BE2C (cell line): ENCODE measurements at regions not wholly inside any gene's neighbourhood (a gene's known extent, or its start where the extent isn't known, plus 50 kb on each side); places are given as distances from the start of the nearest gene placed in this dataset.

Experiments
- DNase-seq: peaks from one replicate; pipeline ENCODE4 v3.0.0-alpha.2; 2020
- H3K27me3 ChIP-seq: fragments of 250-450 bp; sonication (Bioruptor Pico); 2 replicates; pipeline ENCODE4 v1.5.1; 2020; ENCODE audit warnings: mild to moderate bottlenecking
- H3K36me3 ChIP-seq: fragments of 250-450 bp; sonication (Bioruptor Pico); 2 replicates; pipeline ENCODE4 v1.5.1; 2020; ENCODE audit warnings: mild to moderate bottlenecking
- H3K4me1 ChIP-seq: fragments of 250-450 bp; sonication (Bioruptor Pico); 2 replicates; pipeline ENCODE4 v1.5.1; 2020
- H3K4me3 ChIP-seq: 2 replicates; pipeline ENCODE4 v1.5.1; 2011; ENCODE audit warnings: low read depth, low read length
- H3K9me3 ChIP-seq: fragments of 250-450 bp; sonication (Bioruptor Pico); 2 replicates; pipeline ENCODE4 v1.5.1; 2020
- CTCF ChIP-seq: IDR thresholded peaks from 2 replicates; pipeline ENCODE4 v1.5.1; 2012; ENCODE audit warnings: mild to moderate bottlenecking, low read depth, low read length

DNA sequence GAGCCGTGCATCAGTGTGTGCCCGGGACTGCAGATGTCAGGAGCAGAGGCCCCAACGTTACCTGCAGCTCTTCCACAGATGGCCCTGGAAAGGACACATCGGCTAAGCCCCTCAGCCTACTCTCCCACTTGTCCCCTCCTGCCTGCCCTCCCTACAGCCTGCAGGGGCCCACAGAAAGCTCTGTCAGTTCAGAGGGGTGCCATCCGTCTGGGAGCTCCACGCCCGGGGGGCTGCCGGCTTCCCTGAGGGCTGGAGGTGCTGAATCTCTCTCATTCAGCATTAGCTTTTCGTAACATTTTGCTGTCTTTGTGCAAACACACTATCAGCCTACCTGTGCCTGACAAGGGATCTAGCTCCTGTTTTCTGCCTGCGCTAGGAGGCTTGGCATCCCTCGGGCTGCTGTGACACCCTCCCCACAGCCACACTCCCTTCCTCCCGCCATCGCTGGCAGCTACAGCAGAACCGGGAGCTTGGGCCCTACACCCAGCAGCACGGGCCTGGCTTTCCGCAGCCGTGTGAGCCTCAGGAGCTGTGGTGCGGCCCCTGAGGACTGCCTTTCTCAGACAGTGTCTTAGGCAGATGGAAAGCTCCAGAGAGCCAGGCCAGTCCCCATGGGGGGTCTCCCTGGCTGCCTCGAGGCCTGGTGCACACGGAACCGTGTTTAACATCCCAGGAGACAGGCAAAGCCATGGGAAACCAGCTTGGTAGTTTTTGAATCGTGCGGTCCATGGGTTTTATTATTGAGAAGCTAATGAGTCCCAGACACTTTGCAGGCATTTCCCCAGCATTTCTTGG lies 198.3 kb upstream of the B3GAT1 start:
- no peak for DNase-seq
- TF ChIP-seq CTCF: no peak
- peaks cover 35% of the 10 kb centered on the region for H3K27me3 ChIP-seq
- no peaks in the 10 kb centered on the region for H3K9me3 ChIP-seq
- H3K4me1 ChIP-seq: no peaks in the 10 kb centered on the region
- no peaks in the 10 kb centered on the region for H3K36me3 ChIP-seq
- H3K4me3 ChIP-seq: no peak overlapping the region

GRCh38 chr11:134609361-134610115 lies 197.5 kb upstream of the B3GAT1 start:
- H3K4me1 ChIP-seq: no peaks in the 10 kb centered on the region
- H3K36me3 ChIP-seq: no peaks in the 10 kb centered on the region
- peaks cover 35% of the 10 kb centered on the region for H3K27me3 ChIP-seq
- H3K9me3 ChIP-seq: no peaks in the 10 kb centered on the region
- no peak for TF ChIP-seq CTCF
- DNase-seq: no peak
- H3K4me3 ChIP-seq: no peak overlapping the region

- no peaks in the 10 kb centered on the region for H3K36me3 ChIP-seq
- no peaks in the 10 kb centered on the region for H3K4me1 ChIP-seq
- H3K4me3 ChIP-seq: no peak overlapping the region
- H3K27me3 ChIP-seq: peaks cover 35% of the 10 kb centered on the region
- no peaks in the 10 kb centered on the region for H3K9me3 ChIP-seq
- TF ChIP-seq CTCF: no peak
- no peak for DNase-seq
Observed at GRCh38 chr11:134607963-134608750, 196.1 kb upstream of the B3GAT1 start.

- Histone ChIP-seq H3K36me3 (no peaks in the 10 kb centered on the region), H3K27me3 (peaks cover 35% of the 10 kb centered on the region), H3K4me3 (no peak overlapping the region), H3K4me1 (no peaks in the 10 kb centered on the region), H3K9me3 (no peaks in the 10 kb centered on the region)
- no peak for TF ChIP-seq CTCF
- no peak for DNase-seq
Observed at GRCh38 chr11:134606251-134606650, 194.2 kb upstream of the B3GAT1 start.

DNA sequence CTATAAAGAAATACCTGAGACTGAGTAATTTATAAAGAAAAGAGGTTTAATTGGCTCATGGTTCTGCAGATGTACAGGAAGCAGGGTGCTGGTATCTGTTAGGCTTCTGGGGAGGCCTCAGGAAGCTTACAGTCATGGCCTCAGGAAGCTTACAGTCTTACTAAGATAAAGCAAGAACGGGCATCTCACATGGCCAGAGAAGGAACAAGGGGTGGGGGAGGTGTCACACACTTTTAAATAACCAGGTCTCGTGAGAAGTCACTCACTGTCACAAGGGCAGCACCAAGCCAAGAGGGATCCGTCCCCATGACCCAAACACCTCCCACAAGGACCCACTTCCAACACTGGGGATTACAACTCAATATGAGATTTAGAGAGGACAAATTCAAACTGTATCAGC lies 192.8 kb upstream of the B3GAT1 start:
- H3K27me3 ChIP-seq: peaks cover 31% of the 10 kb centered on the region
- no peak overlapping the region for H3K4me3 ChIP-seq
- TF ChIP-seq CTCF: no peak
- no peaks in the 10 kb centered on the region for H3K4me1 ChIP-seq
- no peaks in the 10 kb centered on the region for H3K9me3 ChIP-seq
- DNase-seq: no peak
- H3K36me3 ChIP-seq: no peaks in the 10 kb centered on the region
